HCT116 (cell line): ENCODE measurements at regions not wholly inside any gene's neighbourhood (a gene's known extent, or its start where the extent isn't known, plus 50 kb on each side); places are given as distances from the start of the nearest gene placed in this dataset.

ENCODE experiments used
- ATAC-seq: fragments of 200-7000 bp; cut with Tn5 transposase; 2 replicates; pipeline ENCODE4 v1.9.1; 2020; ENCODE audit warnings: mild to moderate bottlenecking, moderate library complexity
- BruUV-seq: library from RNA; stranded (reverse); fragments of 400-500 nt; replicated peaks from 2 replicates; lab custom pipeline; 2021; lab: Mats Ljungman, UMichigan
- CTCF ChIA-PET: fragments of 300-600 bp; sonication (Branson Sonifier 250); formaldehyde crosslinking; loops from one replicate; lab custom pipeline; 2021; ENCODE audit warnings: antibody characterized with exemption; lab: Charles Lee
- POLR2A ChIA-PET: fragments of 300-600, 350-600 bp; sonication (Branson Sonifier 250); formaldehyde crosslinking; loops from one replicate; lab custom pipeline; 2021; ENCODE audit warnings: antibody characterized with exemption; lab: Charles Lee
- RAD21 ChIA-PET, 2 experiments: fragments of 300-600 bp; sonication (Branson Sonifier 250); formaldehyde crosslinking; loops; one replicate each; lab custom pipeline; 2023; ENCODE audit warnings: low total read pairs in 2 of 2; ENCODE audit not compliant: uncharacterized antibody in 2 of 2, unreplicated experiment in 2 of 2, low non-redundant PET in 1 of 2; lab: Charles Lee
- DNase-seq: peaks from one replicate; pipeline ENCODE4 v3.0.0-alpha.2; 2010; ENCODE audit warnings: low read depth, low spot score
- H2AFZ ChIP-seq: fragments of 200-600 bp; shearing (Covaris generic), sonication (generic); 2 replicates; pipeline ENCODE4 v1.6.1; 2017; ENCODE audit warnings: low read depth, mixed run types, mixed read lengths, antibody characterized with exemption, low read length; ENCODE audit not compliant: poor library complexity, severe bottlenecking
- H3K27ac ChIP-seq: 2 replicates; pipeline ENCODE4 v1.5.1; 2012; ENCODE audit warnings: low read depth, low read length
- H3K27me3 ChIP-seq: fragments of 200-600 bp; sonication (generic); 2 replicates; pipeline ENCODE4 v1.6.1; 2016; ENCODE audit warnings: mixed run types, low read length, mixed read lengths; ENCODE audit not compliant: insufficient read depth
- H3K36me3 ChIP-seq, 2 experiments: fragments of 200-500 bp in 1 of 2; fragments of 200-600 bp in 1 of 2; sonication (Bioruptor generic) in 1 of 2; sonication (generic) in 1 of 2; 2 replicates each; pipeline versions ENCODE4 v1.5.1 to v1.6.1; 2014 to 2016; ENCODE audit warnings: low read length in 2 of 2, inconsistent platforms in 1 of 2, mixed read lengths in 1 of 2, mixed run types in 1 of 2; ENCODE audit not compliant: insufficient read depth in 2 of 2, control insufficient read depth in 1 of 2
- H3K4me1 ChIP-seq, 2 experiments: fragments of 200-600 bp in 1 of 2; sonication (generic) in 1 of 2; 2 replicates each; pipeline versions ENCODE4 v1.5.1 to v1.6.1; 2012 to 2017; ENCODE audit warnings: low read length in 2 of 2, inconsistent platforms in 1 of 2, mild to moderate bottlenecking in 1 of 2, mixed read lengths in 1 of 2, mixed run types in 1 of 2, moderate library complexity in 1 of 2; ENCODE audit not compliant: insufficient read depth in 2 of 2, control insufficient read depth in 1 of 2
- H3K4me2 ChIP-seq: fragments of 200-600 bp; sonication (generic); 2 replicates; pipeline ENCODE4 v1.6.1; 2017; ENCODE audit warnings: mixed run types, low read length, mixed read lengths
- H3K4me3 ChIP-seq, 2 experiments: fragments of 200-600 bp in 1 of 2; sonication (generic) in 1 of 2; replicated peaks in 1 of 2; 2 replicates each; pipeline ENCODE4 v1.5.1; 2011 to 2016; ENCODE audit warnings: low read length in 2 of 2, control low read depth in 1 of 2, low read depth in 1 of 2, mild to moderate bottlenecking in 1 of 2, mixed read lengths in 1 of 2, mixed run types in 1 of 2
- H3K79me2 ChIP-seq: fragments of 200-600 bp; sonication (generic); 2 replicates; pipeline ENCODE4 v1.6.1; 2017; ENCODE audit warnings: mild to moderate bottlenecking, mixed run types, low read length, moderate library complexity, mixed read lengths; ENCODE audit not compliant: insufficient read depth
- H3K9ac ChIP-seq: fragments of 200-600 bp; sonication (generic); 2 replicates; pipeline ENCODE4 v1.6.1; 2016; ENCODE audit warnings: low read length, mixed read lengths
- H3K9me2 ChIP-seq: fragments of 200-600 bp; sonication (generic), shearing (Covaris generic); 2 replicates; pipeline ENCODE4 v1.6.1; 2017; ENCODE audit warnings: mixed run types, mild to moderate bottlenecking, moderate library complexity; ENCODE audit not compliant: insufficient read depth
- H3K9me3 ChIP-seq, 2 experiments: fragments of 200-500 bp in 1 of 2; fragments of 200-600 bp in 1 of 2; sonication (Bioruptor generic) in 1 of 2; sonication (generic) in 1 of 2; 2 replicates each; pipeline ENCODE4 v1.6.1; 2014 to 2017; ENCODE audit warnings: low read length in 2 of 2, mixed read lengths in 2 of 2, inconsistent platforms in 1 of 2, low read depth in 1 of 2, mild to moderate bottlenecking in 1 of 2, mixed run types in 1 of 2, moderate library complexity in 1 of 2; ENCODE audit not compliant: control insufficient read depth in 1 of 2, insufficient read depth in 1 of 2
- H4K20me1 ChIP-seq: fragments of 200-600 bp; sonication (generic), shearing (Covaris generic); 2 replicates; pipeline ENCODE4 v1.6.1; 2017; ENCODE audit warnings: mixed run types, mild to moderate bottlenecking, moderate library complexity; ENCODE audit not compliant: insufficient read depth
- ATF3 ChIP-seq: IDR thresholded peaks from 2 replicates; pipeline ENCODE4 v1.6.1; 2012
- CEBPB ChIP-seq: IDR thresholded peaks from 2 replicates; pipeline ENCODE4 v1.6.1; 2012; ENCODE audit warnings: low read depth
- ELF1 ChIP-seq: IDR thresholded peaks from 2 replicates; pipeline ENCODE4 v1.6.1; 2012; ENCODE audit warnings: low read depth, borderline replicate concordance
- EZH2 ChIP-seq: fragments of 200-600 bp; sonication (generic); IDR thresholded peaks from 2 replicates; pipeline ENCODE4 v1.6.1; 2017; ENCODE audit warnings: antibody characterized with exemption, mixed run types
- EZH2phosphoT487 ChIP-seq: fragments of 200-600 bp; IDR thresholded peaks from 2 replicates; pipeline ENCODE4 v1.6.1; 2018; ENCODE audit warnings: antibody characterized with exemption, borderline replicate concordance
- MAX ChIP-seq: IDR thresholded peaks from 2 replicates; pipeline ENCODE4 v1.6.1; 2012
- POLR2A ChIP-seq: IDR thresholded peaks from 2 replicates; pipeline ENCODE4 v1.7.0; 2011; ENCODE audit warnings: borderline replicate concordance; ENCODE audit not compliant: insufficient read depth, insufficient read length; ENCODE audit errors: extremely low read depth
- POLR2AphosphoS5 ChIP-seq: IDR thresholded peaks from 2 replicates; pipeline ENCODE4 v1.6.1; 2011; ENCODE audit warnings: mild to moderate bottlenecking, low read depth, low read length, moderate library complexity
- RAD21 ChIP-seq: IDR thresholded peaks from 2 replicates; pipeline ENCODE4 v1.6.1; 2012; ENCODE audit warnings: low read depth, mild to moderate bottlenecking
- SIN3A ChIP-seq: IDR thresholded peaks from 2 replicates; pipeline ENCODE4 v1.6.1; 2012; ENCODE audit warnings: low read depth
- SP1 ChIP-seq: IDR thresholded peaks from 2 replicates; pipeline ENCODE4 v1.6.1; 2012; ENCODE audit warnings: low read depth
- YY1 ChIP-seq: IDR thresholded peaks from 2 replicates; pipeline ENCODE4 v1.6.1; 2011; ENCODE audit warnings: low read length, low read depth, moderate library complexity, mild to moderate bottlenecking; ENCODE audit not compliant: insufficient replicate concordance; ENCODE audit errors: extremely low read depth
- ZBTB33 ChIP-seq: IDR thresholded peaks from 2 replicates; pipeline ENCODE4 v1.6.1; 2011; ENCODE audit warnings: mild to moderate bottlenecking, low read length, moderate library complexity; ENCODE audit not compliant: insufficient replicate concordance; ENCODE audit errors: extremely low read depth
- ZFX ChIP-seq: fragments of 450-650 bp; IDR thresholded peaks from 2 replicates; pipeline ENCODE4 v1.6.1; 2017
- ZNF274 ChIP-seq: fragments of 200-500 bp; sonication (Bioruptor generic); IDR thresholded peaks from 2 replicates; pipeline ENCODE4 v1.6.1; 2014; ENCODE audit warnings: mild to moderate bottlenecking, low read depth, low read length, inconsistent platforms
- intact Hi-C: fragments of 100-400 bp; cut with micrococcal nuclease; formaldehyde crosslinking; loops from 2 replicates; pipeline ENCODE4 v1.10.0; 2022

GRCh38 chr19:28701491-28701890 is 511.5 kb downstream of the UQCRFS1 start (continued):
- no peak for TF ChIP-seq EZH2phosphoT487
- no peak for TF ChIP-seq ELF1
- no peak for TF ChIP-seq ATF3
- no peak for TF ChIP-seq ZFX
- TF ChIP-seq SP1, result no peak

GRCh38 chr19:28700176-28700575 is 512.8 kb downstream of the UQCRFS1 start:
- H2AFZ ChIP-seq, result no peak overlapping the region
- intact Hi-C loops, result no loop called here
- BruUV-seq, result no TSS peak
- no peaks in the 10 kb centered on the region for H4K20me1 ChIP-seq
- peaks cover 3 to 20% of the 10 kb centered on the region in 2 experiments; a peak in 2 of 4 replicates for H3K9me3 ChIP-seq
- H3K4me2 ChIP-seq, result no peak overlapping the region
- ChIA-PET CTCF (no interaction called here), POLR2A (no interaction called here), RAD21 (no interaction called here)
- H3K4me3 ChIP-seq, result no peak overlapping the region
- H3K4me1 ChIP-seq, result no peaks in the 10 kb centered on the region
- no peaks in the 10 kb centered on the region for H3K9me2 ChIP-seq
- no peak for TF ChIP-seq SP1
- TF ChIP-seq CEBPB, result no peak
- no peak for TF ChIP-seq ZNF274
- no peak for TF ChIP-seq ATF3
- no peak for TF ChIP-seq POLR2A
- TF ChIP-seq ELF1, result no peak
- no peak for TF ChIP-seq MAX
- TF ChIP-seq YY1, result no peak
- TF ChIP-seq EZH2, result no peak
- no peak for TF ChIP-seq SIN3A
- TF ChIP-seq ZBTB33, result no peak
- no peak for TF ChIP-seq POLR2AphosphoS5
- no peak for TF ChIP-seq RAD21
- no peaks in the 10 kb centered on the region for H3K36me3 ChIP-seq
- H3K79me2 ChIP-seq, result no peaks in the 10 kb centered on the region
- no peak overlapping the region for H3K27ac ChIP-seq
- H3K9ac ChIP-seq, result no peak overlapping the region
- no peaks in the 10 kb centered on the region for H3K27me3 ChIP-seq
- ATAC-seq (no peak), DNase-seq (no peak)
